CD4-positive, alpha-beta memory T cell (primary cell): ENCODE measurements at regions not wholly inside any gene's neighbourhood (a gene's known extent, or its start where the extent isn't known, plus 50 kb on each side); places are given as distances from the start of the nearest gene placed in this dataset.

Experiments used
- CTCF ChIA-PET: fragments of 350-600 bp; sonication (Branson Sonifier 250); formaldehyde crosslinking; loops from one replicate; lab custom pipeline; 2021; ENCODE audit warnings: inconsistent platforms; ENCODE audit not compliant: partially characterized antibody; lab: Charles Lee
- POLR2A ChIA-PET: fragments of 350-600 bp; sonication (Branson Sonifier 250); formaldehyde crosslinking; loops from one replicate; lab custom pipeline; 2021; ENCODE audit not compliant: partially characterized antibody; lab: Charles Lee
- DNase-seq, 5 donors: peaks; one replicate each; pipeline versions ENCODE4 v3.0.0 to v3.0.0-alpha.2; 2020 to 2022; ENCODE audit warnings: mixed read lengths in 1 of 5
- H3K27ac ChIP-seq: one replicate; pipeline ENCODE4 v1.7.0; 2013; ENCODE audit warnings: low read depth, low read length
- H3K27me3 ChIP-seq: 2 replicates; pipeline ENCODE4 v1.7.0; 2013; ENCODE audit warnings: mild to moderate bottlenecking, low read length, moderate library complexity; ENCODE audit not compliant: insufficient read depth
- H3K36me3 ChIP-seq: 2 replicates; pipeline ENCODE4 v1.7.0; 2013; ENCODE audit warnings: mild to moderate bottlenecking, low read length, moderate library complexity; ENCODE audit not compliant: insufficient read depth
- H3K4me1 ChIP-seq: 2 replicates; pipeline ENCODE4 v1.7.0; 2013; ENCODE audit warnings: mild to moderate bottlenecking, low read length, moderate library complexity; ENCODE audit not compliant: insufficient read depth
- H3K4me3 ChIP-seq, 2 donors: one replicate each; pipeline ENCODE4 v1.7.0; 2013; ENCODE audit warnings: low read length in 2 of 2, mild to moderate bottlenecking in 1 of 2
- H3K9me3 ChIP-seq, 2 donors: one replicate each; pipeline ENCODE4 v1.7.0; 2013; ENCODE audit warnings: low read length in 2 of 2, control low read depth in 1 of 2; ENCODE audit not compliant: control insufficient read depth in 1 of 2
- H3K27ac Mint-ChIP-seq, 7 donors: one replicate each; pipeline ENCODE4 v1.8.0; 2020 to 2021; ENCODE audit warnings: mixed read lengths in 7 of 7, mild to moderate bottlenecking in 6 of 7, inconsistent platforms in 3 of 7, moderate library complexity in 3 of 7
- H3K27me3 Mint-ChIP-seq, 2 donors: one replicate each; pipeline ENCODE4 v1.8.0; 2020 to 2021; ENCODE audit warnings: mixed read lengths in 2 of 2
- H3K36me3 Mint-ChIP-seq, 2 donors: one replicate each; pipeline ENCODE4 v1.8.0; 2020 to 2021; ENCODE audit warnings: mixed read lengths in 2 of 2, inconsistent platforms in 1 of 2, mild to moderate bottlenecking in 1 of 2
- H3K4me1 Mint-ChIP-seq, 4 donors: one replicate each; pipeline ENCODE4 v1.8.0; 2020 to 2021; ENCODE audit warnings: mixed read lengths in 4 of 4, mild to moderate bottlenecking in 1 of 4
- H3K4me3 Mint-ChIP-seq, 8 donors: one replicate each; pipeline ENCODE4 v1.8.0; 2020 to 2021; ENCODE audit warnings: mixed read lengths in 8 of 8, mild to moderate bottlenecking in 7 of 8, moderate library complexity in 6 of 8, inconsistent platforms in 3 of 8
- H3K9me3 Mint-ChIP-seq, 8 donors: one replicate each; pipeline ENCODE4 v1.8.0; 2020 to 2021; ENCODE audit warnings: mixed read lengths in 8 of 8, mild to moderate bottlenecking in 5 of 8, inconsistent platforms in 3 of 8, moderate library complexity in 1 of 8
- intact Hi-C: fragments of 100-400 bp; cut with micrococcal nuclease; formaldehyde crosslinking; loops from one replicate; pipeline ENCODE4 v1.15.1; 2023

DNA sequence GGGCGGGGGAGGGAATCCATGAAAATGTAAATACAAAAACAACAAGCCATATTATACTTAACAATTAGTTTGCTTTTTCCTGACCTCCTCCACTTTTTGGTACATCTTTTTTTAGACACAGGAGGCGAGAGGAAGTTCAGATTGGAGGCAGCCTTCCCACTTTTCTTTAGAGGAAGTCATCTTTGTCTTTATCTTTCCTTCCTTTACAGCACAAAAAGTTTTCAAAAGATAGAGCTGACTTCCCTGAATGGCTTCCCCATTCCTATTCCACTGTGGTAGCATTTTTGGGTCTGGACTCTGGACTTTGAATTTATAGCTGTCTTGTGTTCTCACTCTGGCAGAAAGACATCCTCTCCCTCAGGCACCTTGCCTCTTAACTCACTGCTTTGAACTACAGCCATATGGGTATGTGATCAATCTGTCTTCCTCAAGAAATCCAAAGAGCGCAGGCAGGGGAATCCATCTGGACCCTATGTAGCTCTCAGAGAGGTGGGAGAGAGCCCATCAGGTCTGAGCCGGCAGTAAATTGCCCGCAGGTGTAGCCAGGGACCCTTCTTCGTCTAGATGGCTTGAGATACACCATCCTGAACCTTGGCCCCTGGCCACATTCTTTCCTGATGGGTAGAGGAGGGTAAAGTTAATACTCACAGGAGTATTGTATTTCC is 101.9 kb downstream of the AQP4 start:
- no peaks in the 10 kb centered on the region for H3K4me1 ChIP-seq
- POLR2A ChIA-PET, result no interaction called here
- H3K9me3 ChIP-seq, result no peaks in the 10 kb centered on the region
- CTCF ChIA-PET, result no interaction called here
- Mint-ChIP-seq H3K4me3 (no peak overlapping the region), H3K27me3 (no peaks in the 10 kb centered on the region), H3K9me3 (peaks cover 0 to 12% (median 5%) of the 10 kb centered on the region in 8 donors), H3K4me1 (no peaks in the 10 kb centered on the region), H3K36me3 (no peaks in the 10 kb centered on the region), H3K27ac (no peak overlapping the region)
- no peaks in the 10 kb centered on the region for H3K36me3 ChIP-seq
- DNase-seq, result no peak
- intact Hi-C loops, result no loop called here
- H3K27ac ChIP-seq, result no peak overlapping the region
- H3K27me3 ChIP-seq, result no peaks in the 10 kb centered on the region
- no peak overlapping the region for H3K4me3 ChIP-seq

DNA sequence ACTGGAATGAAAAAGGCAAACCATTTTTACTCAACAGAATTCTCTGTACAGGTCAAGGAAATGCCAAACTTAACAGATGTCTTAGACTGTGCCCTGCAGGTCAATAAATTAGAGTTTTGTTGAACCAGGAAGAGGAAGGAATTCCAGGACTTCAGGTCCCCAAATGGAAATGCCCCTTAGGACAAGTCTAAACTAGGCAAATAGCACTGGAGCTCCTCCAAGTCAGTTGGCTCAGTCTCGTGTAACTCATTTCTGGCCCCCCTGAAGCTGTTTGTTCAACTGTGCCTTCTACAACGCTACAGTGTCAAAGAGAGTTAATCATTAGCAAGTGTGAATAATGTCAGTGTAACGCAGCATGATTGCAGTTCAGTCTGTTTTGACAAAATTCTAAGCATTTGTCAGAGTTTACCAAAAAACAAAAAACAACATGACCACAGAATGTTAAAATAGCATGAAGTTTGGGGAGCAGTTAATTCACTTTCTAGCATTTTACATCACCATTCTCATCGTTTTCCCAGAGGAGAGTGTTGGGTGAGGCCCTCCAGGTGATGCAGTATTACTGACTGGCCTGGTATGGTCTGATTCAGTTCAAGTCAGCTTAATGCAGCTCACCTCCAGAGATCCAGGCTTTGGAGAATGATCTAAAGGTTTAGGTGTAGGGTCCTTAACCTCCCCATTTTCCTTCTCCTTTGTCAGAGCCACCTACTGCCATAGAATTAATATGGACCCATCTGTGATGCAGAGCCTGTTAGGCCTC is 108.1 kb downstream of the AQP4 start:
- no peak overlapping the region for H3K27ac Mint-ChIP-seq
- Histone ChIP-seq H3K36me3 (no peaks in the 10 kb centered on the region), H3K27ac (no peak overlapping the region), H3K4me3 (no peak overlapping the region), H3K4me1 (no peaks in the 10 kb centered on the region), H3K27me3 (no peaks in the 10 kb centered on the region), H3K9me3 (no peaks in the 10 kb centered on the region)
- ChIA-PET POLR2A (no interaction called here), CTCF (no interaction called here)
- no peaks in the 10 kb centered on the region for H3K36me3 Mint-ChIP-seq
- no peak overlapping the region for H3K4me3 Mint-ChIP-seq
- peaks cover 0 to 2% of the 10 kb centered on the region in 2 donors for H3K27me3 Mint-ChIP-seq
- H3K9me3 Mint-ChIP-seq, result peaks cover 0 to 3% (median 0%) of the 10 kb centered on the region in 8 donors
- intact Hi-C loops, result no loop called here
- no peak for DNase-seq
- H3K4me1 Mint-ChIP-seq, result no peaks in the 10 kb centered on the region

DNA sequence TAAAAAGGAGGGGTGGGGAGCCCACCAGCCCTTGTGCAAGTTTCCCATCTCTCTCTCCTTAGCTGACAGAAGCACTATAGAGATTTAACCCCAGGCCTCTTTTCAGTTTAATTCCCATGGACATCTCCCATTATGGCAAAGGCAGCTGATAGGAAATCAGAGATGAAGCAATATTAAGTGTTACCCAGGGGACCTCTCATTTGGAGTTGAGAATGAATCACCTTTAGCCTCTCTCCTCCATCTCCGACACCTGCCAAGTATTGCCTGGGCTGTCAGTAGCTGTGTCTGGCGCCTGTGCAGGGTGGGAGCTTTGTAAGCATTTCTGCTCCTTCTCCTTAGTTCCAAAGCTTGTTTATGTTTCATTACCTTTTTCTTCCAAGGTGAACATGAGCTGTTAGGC is 109.0 kb downstream of the AQP4 start:
- Histone ChIP-seq H3K36me3 (no peaks in the 10 kb centered on the region), H3K27ac (no peak overlapping the region), H3K4me3 (no peak overlapping the region), H3K9me3 (no peaks in the 10 kb centered on the region), H3K4me1 (no peaks in the 10 kb centered on the region), H3K27me3 (no peaks in the 10 kb centered on the region)
- Mint-ChIP-seq H3K4me3 (no peak overlapping the region), H3K9me3 (peaks cover 0 to 3% (median 0%) of the 10 kb centered on the region in 8 donors), H3K36me3 (no peaks in the 10 kb centered on the region), H3K27ac (no peak overlapping the region), H3K4me1 (no peaks in the 10 kb centered on the region), H3K27me3 (peaks cover 0 to 2% of the 10 kb centered on the region in 2 donors)
- DNase-seq, result no peak
- POLR2A ChIA-PET, result no interaction called here
- CTCF ChIA-PET, result no interaction called here
- intact Hi-C loops, result no loop called here

DNA sequence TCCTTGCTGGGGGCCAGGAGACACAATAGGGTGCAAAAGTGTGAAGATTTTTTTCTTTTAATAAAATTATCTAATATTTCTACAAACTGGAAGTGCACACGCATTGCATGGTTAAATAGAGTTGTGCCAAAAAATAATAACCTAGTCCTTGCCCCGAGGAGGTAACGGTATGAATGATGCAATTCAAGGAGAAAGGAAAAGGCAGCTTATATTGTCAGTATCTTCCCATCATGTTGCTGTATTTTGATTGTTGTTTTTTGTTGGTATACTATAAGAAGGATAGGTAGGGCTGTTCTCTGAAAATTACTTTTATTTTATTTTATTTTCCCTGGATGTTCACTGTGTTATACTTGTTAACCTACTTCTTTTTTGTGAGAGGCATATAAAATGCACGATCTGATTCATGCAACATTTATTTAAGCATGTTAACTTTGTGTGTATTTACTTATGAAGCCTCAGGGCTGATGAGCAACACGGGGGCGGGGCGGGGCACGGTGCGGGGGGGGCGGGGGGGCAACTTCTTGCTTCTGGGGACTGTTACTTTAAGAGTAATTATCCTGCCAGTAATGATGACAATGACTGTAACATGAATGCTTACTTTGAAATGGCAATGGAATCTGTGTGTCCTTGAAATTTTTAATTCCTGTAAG is 118.6 kb downstream of the AQP4 start:
- no peaks in the 10 kb centered on the region for H3K9me3 ChIP-seq
- no peak overlapping the region for H3K27ac Mint-ChIP-seq
- no peak for DNase-seq
- no peaks in the 10 kb centered on the region for H3K27me3 Mint-ChIP-seq
- no peaks in the 10 kb centered on the region for H3K36me3 Mint-ChIP-seq
- intact Hi-C loops, result no loop called here
- ChIA-PET POLR2A (no interaction called here), CTCF (no interaction called here)
- H3K4me3 Mint-ChIP-seq, result no peak overlapping the region
- no peaks in the 10 kb centered on the region for H3K36me3 ChIP-seq
- H3K9me3 Mint-ChIP-seq, result peaks cover 0 to 2% (median 0%) of the 10 kb centered on the region in 8 donors
- H3K4me1 ChIP-seq, result no peaks in the 10 kb centered on the region
- no peaks in the 10 kb centered on the region for H3K4me1 Mint-ChIP-seq
- no peaks in the 10 kb centered on the region for H3K27me3 ChIP-seq
- H3K27ac ChIP-seq, result no peak overlapping the region
- H3K4me3 ChIP-seq, result no peak overlapping the region

DNA sequence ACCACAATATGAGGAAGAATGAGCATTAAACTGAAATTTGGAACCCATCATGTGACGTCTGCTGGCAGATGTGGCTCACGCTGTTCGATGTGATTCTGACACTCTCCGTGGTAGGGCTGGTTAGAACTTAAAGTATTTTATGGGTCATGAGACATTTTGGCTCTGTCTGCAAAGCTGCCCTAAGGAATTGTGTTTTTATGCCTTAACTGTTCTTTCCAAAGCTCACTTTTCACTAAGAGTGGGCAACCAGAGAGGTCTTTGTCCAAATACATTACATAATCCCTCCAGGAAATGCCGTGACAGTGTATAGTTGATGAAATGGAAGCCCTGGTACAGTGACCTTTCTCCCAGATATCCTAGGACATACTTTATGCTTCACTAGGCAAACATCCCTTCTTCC is 119.1 kb downstream of the AQP4 start:
- Mint-ChIP-seq H3K27me3 (no peaks in the 10 kb centered on the region), H3K36me3 (no peaks in the 10 kb centered on the region), H3K4me3 (no peak overlapping the region), H3K27ac (no peak overlapping the region), H3K9me3 (peaks cover 0 to 2% (median 0%) of the 10 kb centered on the region in 8 donors), H3K4me1 (no peaks in the 10 kb centered on the region)
- Histone ChIP-seq H3K27ac (no peak overlapping the region), H3K27me3 (no peaks in the 10 kb centered on the region), H3K4me1 (no peaks in the 10 kb centered on the region), H3K9me3 (no peaks in the 10 kb centered on the region), H3K36me3 (no peaks in the 10 kb centered on the region), H3K4me3 (no peak overlapping the region)
- intact Hi-C loops, result no loop called here
- ChIA-PET POLR2A (no interaction called here), CTCF (no interaction called here)
- DNase-seq, result no peak

DNA sequence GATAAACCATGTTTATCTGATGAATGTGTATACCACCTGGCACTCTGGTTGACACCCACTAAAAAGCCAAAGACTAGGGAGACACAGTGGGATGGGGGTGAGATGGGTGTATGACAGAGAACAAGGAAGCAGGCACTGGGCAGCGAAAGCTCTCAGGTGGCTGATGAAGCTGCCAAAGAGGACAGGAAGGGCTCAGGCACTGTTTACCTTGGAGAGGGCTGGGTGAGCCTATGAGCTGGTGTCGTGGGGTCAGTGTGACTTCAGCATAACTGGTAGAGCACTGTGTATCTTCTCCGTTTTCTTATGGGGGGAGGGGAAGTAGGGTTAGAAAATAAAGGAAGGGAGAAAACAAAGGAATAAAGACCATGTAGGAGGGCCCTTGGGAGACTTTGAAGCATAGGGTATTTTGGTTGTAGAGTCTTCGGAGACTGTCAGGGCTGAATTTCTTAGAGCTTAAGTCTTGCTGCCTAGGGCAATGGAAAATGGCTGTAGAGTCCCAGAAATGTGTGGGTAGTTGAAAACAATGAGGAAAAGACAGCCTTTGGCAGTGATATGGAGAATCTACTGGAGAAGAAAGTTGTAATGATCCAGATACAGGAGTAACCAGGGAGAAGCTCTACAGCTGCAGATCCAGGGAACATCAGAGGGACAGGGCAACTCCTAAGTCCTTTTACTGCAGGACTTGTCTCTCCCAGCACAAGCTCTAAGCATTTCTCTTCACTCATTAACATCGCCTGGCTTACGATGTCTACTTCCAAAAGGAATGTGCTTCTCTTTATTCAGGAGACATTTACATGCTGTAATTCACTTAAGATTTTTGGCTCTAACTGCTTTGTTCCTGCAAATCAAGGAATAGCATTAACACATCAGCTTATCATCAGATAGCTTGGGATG is 120.0 kb downstream of the AQP4 start:
- H3K36me3 Mint-ChIP-seq, result no peaks in the 10 kb centered on the region
- intact Hi-C loops, result no loop called here
- no peaks in the 10 kb centered on the region for H3K27me3 Mint-ChIP-seq
- no peaks in the 10 kb centered on the region for H3K9me3 ChIP-seq
- no peaks in the 10 kb centered on the region for H3K27me3 ChIP-seq
- H3K4me3 ChIP-seq, result no peak overlapping the region
- H3K27ac Mint-ChIP-seq, result no peak overlapping the region
- no peaks in the 10 kb centered on the region for H3K4me1 Mint-ChIP-seq
- DNase-seq, result no peak
- H3K36me3 ChIP-seq, result no peaks in the 10 kb centered on the region
- ChIA-PET CTCF (no interaction called here), POLR2A (no interaction called here)
- no peak overlapping the region for H3K27ac ChIP-seq
- H3K9me3 Mint-ChIP-seq, result no peaks in the 10 kb centered on the region
- H3K4me1 ChIP-seq, result no peaks in the 10 kb centered on the region
- no peak overlapping the region for H3K4me3 Mint-ChIP-seq

DNA sequence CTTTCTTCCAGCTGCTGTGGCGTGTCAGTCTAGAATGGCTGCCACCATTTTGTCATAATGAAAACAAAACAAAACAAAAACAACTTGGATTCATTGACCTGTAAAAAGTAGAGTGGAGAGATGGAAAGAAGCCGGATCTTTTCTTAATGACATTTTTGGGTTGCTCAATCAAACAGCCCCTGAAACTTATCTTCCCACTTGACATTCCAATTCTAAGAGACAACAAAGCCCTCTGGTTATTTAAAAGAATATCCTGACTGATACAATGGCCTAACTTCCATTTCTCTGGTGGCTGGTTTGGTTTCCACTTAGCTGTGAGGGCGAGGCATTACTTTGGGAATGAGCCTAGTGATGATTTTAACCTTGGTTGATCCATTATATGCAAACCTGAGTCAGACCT is 123.7 kb downstream of the AQP4 start:
- Histone ChIP-seq H3K27ac (no peak overlapping the region), H3K27me3 (no peaks in the 10 kb centered on the region), H3K36me3 (no peaks in the 10 kb centered on the region), H3K4me1 (no peaks in the 10 kb centered on the region), H3K9me3 (no peaks in the 10 kb centered on the region), H3K4me3 (no peak overlapping the region)
- H3K4me3 Mint-ChIP-seq, result no peak overlapping the region
- no peak overlapping the region for H3K27ac Mint-ChIP-seq
- H3K4me1 Mint-ChIP-seq, result no peaks in the 10 kb centered on the region
- H3K36me3 Mint-ChIP-seq, result no peaks in the 10 kb centered on the region
- ChIA-PET POLR2A (no interaction called here), CTCF (no interaction called here)
- H3K9me3 Mint-ChIP-seq, result peaks cover 0 to 2% (median 0%) of the 10 kb centered on the region in 8 donors
- no peak for DNase-seq
- intact Hi-C loops, result no loop called here
- no peaks in the 10 kb centered on the region for H3K27me3 Mint-ChIP-seq
